Neuronal stem cell (in vitro differentiated cells): ENCODE measurements at regions not wholly inside any gene's neighbourhood (a gene's known extent, or its start where the extent isn't known, plus 50 kb on each side); places are given as distances from the start of the nearest gene placed in this dataset.

ENCODE experiments used
- DNase-seq: peaks from one replicate; pipeline ENCODE4 v3.0.0-alpha.2; 2013; ENCODE audit warnings: low spot score
- H2AFZ ChIP-seq: one replicate; pipeline ENCODE4 v1.6.1; 2013; ENCODE audit warnings: mild to moderate bottlenecking, low read length, inconsistent platforms
- H2AK5ac ChIP-seq: 2 replicates; pipeline ENCODE4 v1.6.1; 2013; ENCODE audit warnings: low read depth, mild to moderate bottlenecking, inconsistent platforms, low read length, moderate library complexity, mixed read lengths
- H2BK120ac ChIP-seq: 2 replicates; pipeline ENCODE4 v1.6.1; 2013; ENCODE audit warnings: low read depth, mild to moderate bottlenecking, inconsistent platforms, low read length, moderate library complexity, mixed read lengths
- H2BK12ac ChIP-seq: one replicate; pipeline ENCODE4 v1.6.1; 2013; ENCODE audit warnings: low read length, inconsistent platforms
- H2BK15ac ChIP-seq: 2 replicates; pipeline ENCODE4 v1.6.1; 2013; ENCODE audit warnings: mild to moderate bottlenecking, low read length, inconsistent platforms, mixed read lengths
- H2BK5ac ChIP-seq: one replicate; pipeline ENCODE4 v1.6.1; 2013; ENCODE audit warnings: inconsistent platforms, mild to moderate bottlenecking, low read length, moderate library complexity
- H3K14ac ChIP-seq: one replicate; pipeline ENCODE4 v1.6.1; 2013; ENCODE audit warnings: low read length, inconsistent platforms
- H3K18ac ChIP-seq: 2 replicates; pipeline ENCODE4 v1.6.1; 2013; ENCODE audit warnings: low read length, inconsistent platforms
- H3K23ac ChIP-seq: 2 replicates; pipeline ENCODE4 v1.6.1; 2013; ENCODE audit warnings: low read depth, mild to moderate bottlenecking, mixed read lengths, low read length, inconsistent platforms; ENCODE audit not compliant: poor library complexity
- H3K27ac ChIP-seq: replicated peaks from 3 replicates; pipeline ENCODE4 v1.5.1; 2013; ENCODE audit warnings: low read length, inconsistent platforms
- H3K27me3 ChIP-seq, 3 experiments: 2 replicates each; pipeline ENCODE4 v1.6.1; 2013; ENCODE audit warnings: low read length in 3 of 3, mild to moderate bottlenecking in 2 of 3, inconsistent platforms in 1 of 3, low read depth in 1 of 3, mixed read lengths in 1 of 3, moderate library complexity in 1 of 3; ENCODE audit not compliant: control insufficient read depth in 3 of 3, insufficient read depth in 3 of 3
- H3K36me3 ChIP-seq, 2 donors: replicated peaks in 1 of 2; 2 replicates each; pipeline ENCODE4 v1.6.1; 2013; ENCODE audit warnings: low read length in 2 of 2; ENCODE audit not compliant: control insufficient read depth in 2 of 2, insufficient read depth in 2 of 2
- H3K4ac ChIP-seq: 2 replicates; pipeline ENCODE4 v1.6.1; 2013; ENCODE audit warnings: inconsistent platforms, mild to moderate bottlenecking, low read length, moderate library complexity
- H3K4me1 ChIP-seq, 2 donors: 1 replicate in 1 of 2; 2 replicates in 1 of 2; pipeline ENCODE4 v1.6.1; 2013; ENCODE audit warnings: low read length in 2 of 2, low read depth in 1 of 2; ENCODE audit not compliant: control insufficient read depth in 2 of 2, insufficient read depth in 1 of 2
- H3K4me2 ChIP-seq: one replicate; pipeline ENCODE4 v1.6.1; 2013; ENCODE audit warnings: mild to moderate bottlenecking, low read length, inconsistent platforms; ENCODE audit not compliant: insufficient read depth, poor library complexity, severe bottlenecking
- H3K4me3 ChIP-seq, 2 donors: 2 replicates each; pipeline ENCODE4 v1.5.1; 2013; ENCODE audit warnings: low read length in 2 of 2, mild to moderate bottlenecking in 2 of 2, inconsistent platforms in 1 of 2, moderate library complexity in 1 of 2
- H3K79me1 ChIP-seq: one replicate; pipeline ENCODE4 v1.6.1; 2013; ENCODE audit warnings: low read depth, mild to moderate bottlenecking, inconsistent platforms, low read length, moderate library complexity
- H3K9ac ChIP-seq: one replicate; pipeline ENCODE4 v1.6.1; 2013; ENCODE audit warnings: mild to moderate bottlenecking, low read depth, low read length, inconsistent platforms; ENCODE audit not compliant: poor library complexity
- H3K9me3 ChIP-seq, 2 donors: replicated peaks in 1 of 2; 2 replicates each; pipeline versions ENCODE3 to v1.6.1; 2013; ENCODE audit warnings: low read length in 2 of 2, mild to moderate bottlenecking in 2 of 2, inconsistent platforms in 1 of 2, low read depth in 1 of 2, mixed read lengths in 1 of 2, moderate library complexity in 1 of 2; ENCODE audit not compliant: control insufficient read depth in 2 of 2, insufficient read depth in 1 of 2
- H4K8ac ChIP-seq: one replicate; pipeline ENCODE4 v1.6.1; 2013; ENCODE audit warnings: low read depth, mild to moderate bottlenecking, inconsistent platforms, low read length, moderate library complexity
- H4K91ac ChIP-seq: one replicate; pipeline ENCODE4 v1.6.1; 2013; ENCODE audit warnings: low read length, low read depth, mild to moderate bottlenecking, inconsistent platforms; ENCODE audit not compliant: poor library complexity
- WGBS, 2 donors: extraction: QIAGEN DNeasy Blood & Tissue Kit; methylation state at CpG; one replicate each; pipeline ENCODE4 v1.1.7; 2013; ENCODE audit warnings: missing lambda C conversion rate in 2 of 2, mixed read lengths in 1 of 2; ENCODE audit not compliant: insufficient read length in 2 of 2, insufficient replicate concordance in 1 of 2; ENCODE audit errors: extremely low coverage in 2 of 2; 5-methylcytosine and 5-hydroxymethylcytosine counted together

GRCh38 chr5:153157156-153157555, 333.3 kb upstream of the GRIA1 start:
- Histone ChIP-seq H3K4me3 (no peak overlapping the region), H3K36me3 (no peaks in the 10 kb centered on the region), H3K27ac (no peak overlapping the region), H3K79me1 (no peaks in the 10 kb centered on the region), H3K9me3 (no peaks in the 10 kb centered on the region), H3K4ac (no peak overlapping the region), H3K18ac (no peak overlapping the region), H3K14ac (no peak overlapping the region), H2BK15ac (no peak overlapping the region), H3K23ac (no peak overlapping the region), H3K4me1 (no peaks in the 10 kb centered on the region), H2BK5ac (no peak overlapping the region), H3K9ac (no peak overlapping the region), H3K4me2 (no peak overlapping the region), H2AK5ac (no peak overlapping the region), H3K27me3 (no peaks in the 10 kb centered on the region), H4K91ac (no peak overlapping the region), H2BK12ac (no peak overlapping the region), H2BK120ac (no peak overlapping the region), H2AFZ (no peak overlapping the region), H4K8ac (no peak overlapping the region)
- no peak for DNase-seq
- WGBS, 2 donors = no CpG with 5 or more reads among the region's 1 CpG

GRCh38 chr5:153158608-153159007, 331.9 kb upstream of the GRIA1 start:
- Histone ChIP-seq H3K9me3 (no peaks in the 10 kb centered on the region), H2AFZ (no peak overlapping the region), H3K4ac (no peak overlapping the region), H2BK5ac (no peak overlapping the region), H2BK15ac (no peak overlapping the region), H3K4me1 (no peaks in the 10 kb centered on the region), H4K8ac (no peak overlapping the region), H2AK5ac (no peak overlapping the region), H3K4me3 (no peak overlapping the region), H4K91ac (no peak overlapping the region), H3K79me1 (no peaks in the 10 kb centered on the region), H3K36me3 (no peaks in the 10 kb centered on the region), H3K27me3 (no peaks in the 10 kb centered on the region), H3K27ac (no peak overlapping the region), H3K9ac (no peak overlapping the region), H3K18ac (no peak overlapping the region), H3K23ac (no peak overlapping the region), H3K14ac (no peak overlapping the region), H2BK120ac (no peak overlapping the region), H3K4me2 (no peak overlapping the region), H2BK12ac (no peak overlapping the region)
- DNase-seq = no peak
- WGBS, 2 donors = no CpG with 5 or more reads among the region's 1 CpG

GRCh38 chr5:153159616-153160015, 330.9 kb upstream of the GRIA1 start:
- no peak overlapping the region for H2AFZ ChIP-seq
- no peak for DNase-seq
- H3K9me3 ChIP-seq = no peaks in the 10 kb centered on the region
- H2BK12ac ChIP-seq = no peak overlapping the region
- no peak overlapping the region for H3K27ac ChIP-seq
- H3K9ac ChIP-seq = no peak overlapping the region
- no peaks in the 10 kb centered on the region for H3K4me1 ChIP-seq
- no peak overlapping the region for H3K4me2 ChIP-seq
- H3K14ac ChIP-seq = no peak overlapping the region
- H3K18ac ChIP-seq = no peak overlapping the region
- no peak overlapping the region for H3K4ac ChIP-seq
- no peak overlapping the region for H4K91ac ChIP-seq
- H2BK15ac ChIP-seq = no peak overlapping the region
- no peak overlapping the region for H4K8ac ChIP-seq
- no peak overlapping the region for H3K23ac ChIP-seq
- H2BK5ac ChIP-seq = no peak overlapping the region
- no peaks in the 10 kb centered on the region for H3K27me3 ChIP-seq
- H3K4me3 ChIP-seq = no peak overlapping the region
- H3K36me3 ChIP-seq = no peaks in the 10 kb centered on the region
- no peak overlapping the region for H2BK120ac ChIP-seq
- no peaks in the 10 kb centered on the region for H3K79me1 ChIP-seq
- WGBS, 2 donors = no CpG with 5 or more reads among the region's 3 CpGs
- no peak overlapping the region for H2AK5ac ChIP-seq

- no peak overlapping the region for H4K91ac ChIP-seq
- no peaks in the 10 kb centered on the region for H3K36me3 ChIP-seq
- no peak overlapping the region for H2AFZ ChIP-seq
- H4K8ac ChIP-seq = no peak overlapping the region
- H3K27me3 ChIP-seq = no peaks in the 10 kb centered on the region
- WGBS, 2 donors = no CpG with 5 or more reads among the region's 1 CpG
- H3K4ac ChIP-seq = no peak overlapping the region
- no peak overlapping the region for H2BK12ac ChIP-seq
- no peak overlapping the region for H2AK5ac ChIP-seq
- DNase-seq = no peak
- H2BK5ac ChIP-seq = no peak overlapping the region
- no peak overlapping the region for H3K9ac ChIP-seq
- H3K4me1 ChIP-seq = no peaks in the 10 kb centered on the region
- no peak overlapping the region for H3K18ac ChIP-seq
- H3K9me3 ChIP-seq = no peaks in the 10 kb centered on the region
- no peaks in the 10 kb centered on the region for H3K79me1 ChIP-seq
- no peak overlapping the region for H2BK120ac ChIP-seq
- no peak overlapping the region for H3K4me3 ChIP-seq
- H2BK15ac ChIP-seq = no peak overlapping the region
- H3K14ac ChIP-seq = no peak overlapping the region
- H3K23ac ChIP-seq = no peak overlapping the region
- H3K4me2 ChIP-seq = no peak overlapping the region
- H3K27ac ChIP-seq = no peak overlapping the region
Measured at GRCh38 chr5:153168241-153168640, 322.2 kb upstream of the GRIA1 start.
